Esophagus (tissue), 2 donors: ENCODE measurements at regions not wholly inside any gene's neighbourhood (a gene's known extent, or its start where the extent isn't known, plus 50 kb on each side); places are given as distances from the start of the nearest gene placed in this dataset.

Experiments used
- H3K27ac ChIP-seq, 2 donors: one replicate each; pipeline ENCODE4 v1.5.1; 2013; ENCODE audit warnings: low read depth in 2 of 2, mild to moderate bottlenecking in 2 of 2, inconsistent platforms in 1 of 2, low read length in 1 of 2, moderate library complexity in 1 of 2
- H3K27me3 ChIP-seq, 2 donors: one replicate each; pipeline ENCODE4 v1.6.1; 2013; ENCODE audit warnings: low read length in 2 of 2, control low read depth in 1 of 2, mild to moderate bottlenecking in 1 of 2; ENCODE audit not compliant: insufficient read depth in 2 of 2, control insufficient read depth in 1 of 2
- H3K36me3 ChIP-seq, 2 donors: one replicate each; pipeline ENCODE4 v1.6.1; 2013; ENCODE audit warnings: low read length in 1 of 2; ENCODE audit not compliant: control insufficient read depth in 2 of 2, insufficient read depth in 2 of 2
- H3K4me1 ChIP-seq, 2 donors: one replicate each; pipeline ENCODE4 v1.6.1; 2013; ENCODE audit warnings: low read length in 1 of 2; ENCODE audit not compliant: control insufficient read depth in 2 of 2, insufficient read depth in 2 of 2
- H3K4me3 ChIP-seq, 2 donors: one replicate each; pipeline ENCODE4 v1.5.1; 2013; ENCODE audit warnings: low read length in 2 of 2, mild to moderate bottlenecking in 2 of 2, low read depth in 1 of 2, moderate library complexity in 1 of 2
- H3K9me3 ChIP-seq, 2 donors: one replicate each; pipeline ENCODE4 v1.6.1; 2013; ENCODE audit warnings: mild to moderate bottlenecking in 2 of 2, low read depth in 1 of 2, low read length in 1 of 2, moderate library complexity in 1 of 2; ENCODE audit not compliant: control insufficient read depth in 2 of 2, insufficient read depth in 1 of 2
- WGBS, 2 donors: extraction: QIAGEN DNeasy Blood & Tissue Kit; methylation state at CpG; one replicate each; pipeline ENCODE4 v1.1.7; 2013; 5-methylcytosine and 5-hydroxymethylcytosine counted together
- donor health status: healthy with polysubstance abuse.
- donor health status: Bipolar disorder and iron deficiency.

- H3K27ac ChIP-seq = no peak overlapping the region
- WGBS, 2 donors = 88 to 95% methylated on average over 1 of the region's 1 CpG
- no peak overlapping the region for H3K4me3 ChIP-seq
- no peaks in the 10 kb centered on the region for H3K4me1 ChIP-seq
- H3K27me3 ChIP-seq = no peaks in the 10 kb centered on the region
- H3K9me3 ChIP-seq = peaks cover 0 to 4% of the 10 kb centered on the region in 2 donors
- no peaks in the 10 kb centered on the region for H3K36me3 ChIP-seq
Observed at GRCh38 chr16:72422308-72422897, 250.4 kb upstream of the PMFBP1 start.

- Histone ChIP-seq H3K4me3 (no peak overlapping the region), H3K9me3 (no peaks in the 10 kb centered on the region), H3K36me3 (no peaks in the 10 kb centered on the region), H3K27ac (no peak overlapping the region), H3K27me3 (no peaks in the 10 kb centered on the region), H3K4me1 (no peaks in the 10 kb centered on the region)
- WGBS, 2 donors = 96 to 97% methylated on average over 4 of the region's 4 CpGs
Observed at GRCh38 chr16:72419638-72420037, 247.7 kb upstream of the PMFBP1 start.

GRCh38 chr16:72415379-72415778 is 243.4 kb upstream of the PMFBP1 start:
- 79 to 85% methylated on average over 1 of the region's 1 CpG for WGBS, 2 donors

GRCh38 chr16:72410492-72410891 is 238.5 kb upstream of the PMFBP1 start:
- H3K9me3 ChIP-seq = no peaks in the 10 kb centered on the region
- 82 to 85% methylated on average over 2 of the region's 2 CpGs for WGBS, 2 donors
- no peaks in the 10 kb centered on the region for H3K36me3 ChIP-seq
- no peak overlapping the region for H3K4me3 ChIP-seq
- no peak overlapping the region for H3K27ac ChIP-seq
- no peaks in the 10 kb centered on the region for H3K27me3 ChIP-seq
- H3K4me1 ChIP-seq = no peaks in the 10 kb centered on the region

More at GRCh38 chr16:72415379-72415778, 243.4 kb upstream of the PMFBP1 start:
- Histone ChIP-seq H3K4me3 (no peak overlapping the region), H3K36me3 (no peaks in the 10 kb centered on the region), H3K9me3 (no peaks in the 10 kb centered on the region), H3K27ac (no peak overlapping the region), H3K27me3 (no peaks in the 10 kb centered on the region), H3K4me1 (no peaks in the 10 kb centered on the region)

- Histone ChIP-seq H3K27ac (no peak overlapping the region), H3K4me1 (no peaks in the 10 kb centered on the region), H3K27me3 (no peaks in the 10 kb centered on the region), H3K4me3 (no peak overlapping the region), H3K36me3 (no peaks in the 10 kb centered on the region), H3K9me3 (no peaks in the 10 kb centered on the region)
- 53 to 65% methylated on average over 3 of the region's 3 CpGs for WGBS, 2 donors
Observed at GRCh38 chr16:72409423-72409822, 237.5 kb upstream of the PMFBP1 start.

- H3K9me3 ChIP-seq = no peaks in the 10 kb centered on the region
- H3K27me3 ChIP-seq = no peaks in the 10 kb centered on the region
- no peaks in the 10 kb centered on the region for H3K4me1 ChIP-seq
- H3K27ac ChIP-seq = no peak overlapping the region
- WGBS, 2 donors = 94 to 100% methylated on average over 1 of the region's 1 CpG
- H3K4me3 ChIP-seq = no peak overlapping the region
- no peaks in the 10 kb centered on the region for H3K36me3 ChIP-seq
Observed at GRCh38 chr16:72406390-72406789, 234.4 kb upstream of the PMFBP1 start.

- no peaks in the 10 kb centered on the region for H3K27me3 ChIP-seq
- H3K4me3 ChIP-seq = no peak overlapping the region
- H3K4me1 ChIP-seq = no peaks in the 10 kb centered on the region
- H3K9me3 ChIP-seq = no peaks in the 10 kb centered on the region
- H3K27ac ChIP-seq = no peak overlapping the region
- H3K36me3 ChIP-seq = no peaks in the 10 kb centered on the region
Observed at GRCh38 chr16:72404299-72404698, 232.3 kb upstream of the PMFBP1 start.

GRCh38 chr16:72401084-72401361 is 229.1 kb upstream of the PMFBP1 start:
- Histone ChIP-seq H3K27ac (no peak overlapping the region), H3K36me3 (no peaks in the 10 kb centered on the region), H3K4me1 (no peaks in the 10 kb centered on the region), H3K4me3 (no peak overlapping the region), H3K9me3 (no peaks in the 10 kb centered on the region), H3K27me3 (peaks cover 0 to 2% of the 10 kb centered on the region in 2 donors)

GRCh38 chr16:72400257-72401083 is 228.5 kb upstream of the PMFBP1 start:
- WGBS, 2 donors = 39 to 45% methylated on average over 6 of the region's 6 CpGs
- Histone ChIP-seq H3K36me3 (no peaks in the 10 kb centered on the region), H3K27me3 (peaks cover 0 to 2% of the 10 kb centered on the region in 2 donors), H3K27ac (no peak overlapping the region), H3K9me3 (no peaks in the 10 kb centered on the region), H3K4me3 (no peak overlapping the region), H3K4me1 (no peaks in the 10 kb centered on the region)

GRCh38 chr16:72399811-72400210 is 227.9 kb upstream of the PMFBP1 start:
- no peaks in the 10 kb centered on the region for H3K36me3 ChIP-seq
- H3K4me1 ChIP-seq = no peaks in the 10 kb centered on the region
- no peak overlapping the region for H3K4me3 ChIP-seq
- no peak overlapping the region for H3K27ac ChIP-seq
- H3K27me3 ChIP-seq = peaks cover 0 to 2% of the 10 kb centered on the region in 2 donors
- no peaks in the 10 kb centered on the region for H3K9me3 ChIP-seq
- WGBS, 2 donors = 89% methylated on average over 1 of the region's 1 CpG
